Globus pallidus (tissue), 1 donor: ENCODE measurements at regions not wholly inside any gene's neighbourhood (a gene's known extent, or its start where the extent isn't known, plus 50 kb on each side); places are given as distances from the start of the nearest gene placed in this dataset.
"Not testable (repeated sequence)": the region's sequence is repeated elsewhere in the genome, so short reads cannot be mapped to it uniquely, and the experiment has no call there.

ENCODE experiments used
- DNase-seq: peaks from one replicate; pipeline ENCODE4 v3.0.0-alpha.2; 2015; ENCODE audit warnings: low spot score

- no peak for DNase-seq
Measured at GRCh38 chrX:140065961-140066662, 100.8 kb upstream of the CXorf66 start.

- DNase-seq: no peak
Measured at GRCh38 chrX:140064993-140065392, 99.7 kb upstream of the CXorf66 start.

DNA sequence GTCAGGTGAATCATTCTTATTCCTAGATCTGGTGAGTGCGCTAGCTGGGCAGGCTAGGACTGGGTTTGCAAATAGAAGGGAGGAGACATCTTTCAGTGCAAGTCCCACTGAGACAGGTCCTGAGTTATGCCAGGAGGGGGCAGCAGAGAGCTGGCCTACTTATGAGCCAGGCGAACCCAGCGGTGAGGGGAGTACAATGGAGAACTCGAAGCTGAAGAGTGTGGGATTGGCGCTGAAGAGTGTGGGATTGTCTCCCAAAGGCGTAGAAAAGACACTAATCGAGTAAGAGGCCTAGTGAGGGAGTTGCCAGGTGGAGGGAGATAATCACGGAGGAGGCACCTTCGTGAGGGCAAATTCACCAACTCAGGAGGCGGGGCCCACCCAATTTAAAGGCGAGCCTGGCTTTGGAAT, 91.7 kb upstream of the CXorf66 start:
- peak; percentile 59 for DNase-seq

- no peak for DNase-seq
Measured at GRCh38 chrX:140053846-140054245, 88.5 kb upstream of the CXorf66 start.

GRCh38 chrX:140050906-140051305, 85.6 kb upstream of the CXorf66 start:
- no peak for DNase-seq

- no peak for DNase-seq
Measured at GRCh38 chrX:140040386-140040785, 75.1 kb upstream of the CXorf66 start.

- no peak for DNase-seq
Measured at GRCh38 chrX:140038842-140039241, 73.5 kb upstream of the CXorf66 start.

DNA sequence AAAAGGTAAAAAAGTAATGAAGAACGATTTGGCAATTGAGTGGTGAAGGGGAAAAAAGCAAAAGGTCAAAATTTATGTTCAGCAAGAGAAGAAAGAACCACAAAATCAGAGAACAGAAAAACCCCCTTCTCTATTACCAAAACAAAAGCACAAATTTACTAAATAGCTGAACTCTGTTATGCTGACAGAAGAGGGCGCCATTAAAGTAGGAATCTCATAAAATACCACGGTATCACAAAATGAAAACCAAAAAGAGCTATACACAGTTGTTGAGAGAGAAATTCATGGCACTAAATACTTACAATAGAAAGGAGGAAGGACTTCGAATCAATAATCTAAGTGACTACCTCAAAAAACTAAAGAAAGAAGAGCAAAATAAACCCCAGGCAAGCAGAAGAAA, 69.6 kb upstream of the CXorf66 start:
- DNase-seq: no peak

DNA sequence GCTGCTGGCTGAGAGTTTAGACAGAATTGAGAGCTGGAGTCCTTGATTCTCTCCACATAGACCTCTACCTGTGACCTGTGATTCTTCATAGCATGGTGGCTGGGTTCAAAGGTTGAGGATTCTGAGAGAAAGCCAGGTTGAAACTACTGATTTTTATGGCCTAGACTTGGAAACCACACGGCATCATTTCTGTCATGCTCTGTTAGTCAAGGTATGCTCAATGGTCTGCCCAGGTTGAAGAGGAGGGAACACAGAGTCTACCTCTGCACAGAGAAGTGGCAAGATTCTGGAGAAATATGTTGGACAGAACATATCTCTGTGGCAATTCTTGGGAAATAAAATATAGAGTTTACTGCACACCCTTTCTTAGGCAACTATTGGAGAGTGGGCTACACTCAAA, 57.2 kb upstream of the CXorf66 start:
- DNase-seq: no peak

- DNase-seq: not testable (repeated sequence)
Measured at GRCh38 chrX:140019134-140019533, 53.8 kb upstream of the CXorf66 start.
